Astrocyte (in vitro differentiated cells and primary cell): ENCODE measurements at regions not wholly inside any gene's neighbourhood (a gene's known extent, or its start where the extent isn't known, plus 50 kb on each side); places are given as distances from the start of the nearest gene placed in this dataset.

Experiments
- DNase-seq: peaks from one replicate; pipeline ENCODE4 v3.0.0-alpha.2; 2010; ENCODE audit warnings: low read depth
- FAIRE-seq: peaks from 2 replicates; lab custom pipeline; 2011; peaks lifted over from hg19 to GRCh38; lab: Jason Lieb, UNC
- H2AFZ ChIP-seq: 2 replicates; pipeline ENCODE4 v1.6.0; 2012; ENCODE audit warnings: low read depth, low read length, inconsistent platforms
- H3K27ac ChIP-seq: 2 replicates; pipeline ENCODE4 v1.5.1; 2011; ENCODE audit warnings: low read depth, low read length, inconsistent platforms
- H3K27me3 ChIP-seq: 2 replicates; pipeline ENCODE4 v1.6.0; 2011; ENCODE audit warnings: low read length, inconsistent platforms; ENCODE audit not compliant: insufficient read depth
- H3K36me3 ChIP-seq: 2 replicates; pipeline ENCODE4 v1.5.1; 2011; ENCODE audit warnings: low read length, inconsistent platforms; ENCODE audit not compliant: insufficient read depth
- H3K4me1 ChIP-seq: 2 replicates; pipeline ENCODE4 v1.5.1; 2011; ENCODE audit warnings: low read length, inconsistent platforms; ENCODE audit not compliant: insufficient read depth
- H3K4me2 ChIP-seq: 2 replicates; pipeline ENCODE4 v1.6.0; 2012; ENCODE audit warnings: low read length, inconsistent platforms
- H3K4me3 ChIP-seq: 2 replicates; pipeline ENCODE4 v1.5.1; 2011; ENCODE audit warnings: low read depth, mild to moderate bottlenecking, low read length, inconsistent platforms; ENCODE audit not compliant: insufficient read depth
- H3K79me2 ChIP-seq: 2 replicates; pipeline ENCODE4 v1.6.0; 2012; ENCODE audit warnings: mild to moderate bottlenecking, low read length, inconsistent platforms; ENCODE audit not compliant: insufficient read depth
- H3K9ac ChIP-seq: 2 replicates; pipeline ENCODE4 v1.6.0; 2012; ENCODE audit warnings: mild to moderate bottlenecking, low read length, inconsistent platforms
- H3K9me3 ChIP-seq: 2 replicates; pipeline ENCODE4 v1.5.1; 2012; ENCODE audit warnings: low read depth, mild to moderate bottlenecking, low read length, inconsistent platforms; ENCODE audit not compliant: insufficient read depth
- H4K20me1 ChIP-seq: 2 replicates; pipeline ENCODE4 v1.6.0; 2012; ENCODE audit warnings: low read length, inconsistent platforms; ENCODE audit not compliant: insufficient read depth
- H3K27ac Mint-ChIP-seq: one replicate; pipeline ENCODE4 v1.8.0; 2021; ENCODE audit warnings: mild to moderate bottlenecking, mixed read lengths; ENCODE audit not compliant: unreplicated experiment
- H3K27me3 Mint-ChIP-seq: one replicate; pipeline ENCODE4 v1.8.0; 2021; ENCODE audit warnings: low read depth, mixed read lengths; ENCODE audit not compliant: unreplicated experiment
- H3K36me3 Mint-ChIP-seq: one replicate; pipeline ENCODE4 v1.8.0; 2021; ENCODE audit warnings: low read depth, mixed read lengths; ENCODE audit not compliant: unreplicated experiment
- H3K4me1 Mint-ChIP-seq: one replicate; pipeline ENCODE4 v1.8.0; 2021; ENCODE audit warnings: low read depth, mixed read lengths; ENCODE audit not compliant: unreplicated experiment
- H3K4me3 Mint-ChIP-seq: one replicate; pipeline ENCODE4 v1.8.0; 2021; ENCODE audit warnings: mild to moderate bottlenecking, moderate library complexity, mixed read lengths; ENCODE audit not compliant: unreplicated experiment
- H3K9me3 Mint-ChIP-seq: one replicate; pipeline ENCODE4 v1.8.0; 2021; ENCODE audit warnings: mild to moderate bottlenecking, mixed read lengths; ENCODE audit not compliant: unreplicated experiment
- CTCF ChIP-seq: IDR thresholded peaks from 2 replicates; pipeline ENCODE4 v1.5.1; 2011; ENCODE audit warnings: low read depth, mild to moderate bottlenecking, inconsistent platforms, low read length, moderate library complexity; ENCODE audit not compliant: insufficient read depth
- EZH2 ChIP-seq: IDR thresholded peaks from 2 replicates; pipeline ENCODE4 v1.6.1; 2012; ENCODE audit warnings: mild to moderate bottlenecking, low read length, inconsistent platforms; ENCODE audit not compliant: insufficient read depth

GRCh38 chr3:152945556-152945955 is 110.6 kb downstream of the P2RY1 start:
- no peaks in the 10 kb centered on the region for H3K36me3 ChIP-seq
- Mint-ChIP-seq H3K4me1 (peaks cover 16% of the 10 kb centered on the region), H3K27me3 (no peaks in the 10 kb centered on the region), H3K27ac (no peak overlapping the region), H3K9me3 (no peaks in the 10 kb centered on the region), H3K4me3 (no peak overlapping the region), H3K36me3 (no peaks in the 10 kb centered on the region)
- H3K4me2 ChIP-seq: no peak overlapping the region
- H4K20me1 ChIP-seq: no peaks in the 10 kb centered on the region
- FAIRE-seq: no peak
- H3K79me2 ChIP-seq: no peaks in the 10 kb centered on the region
- H2AFZ ChIP-seq: no peak overlapping the region
- H3K27me3 ChIP-seq: no peaks in the 10 kb centered on the region
- DNase-seq: no peak
- no peak overlapping the region for H3K4me3 ChIP-seq
- no peak overlapping the region for H3K9ac ChIP-seq
- TF ChIP-seq EZH2 (no peak), CTCF (no peak)
- H3K27ac ChIP-seq: no peak overlapping the region
- no peaks in the 10 kb centered on the region for H3K4me1 ChIP-seq
- no peaks in the 10 kb centered on the region for H3K9me3 ChIP-seq

- Mint-ChIP-seq H3K9me3 (no peaks in the 10 kb centered on the region), H3K27ac (no peak overlapping the region), H3K27me3 (no peaks in the 10 kb centered on the region), H3K4me3 (no peak overlapping the region), H3K36me3 (no peaks in the 10 kb centered on the region), H3K4me1 (peaks cover 5% of the 10 kb centered on the region)
- no peaks in the 10 kb centered on the region for H3K9me3 ChIP-seq
- no peak overlapping the region for H3K4me3 ChIP-seq
- H3K9ac ChIP-seq: no peak overlapping the region
- TF ChIP-seq CTCF (no peak), EZH2 (no peak)
- no peak overlapping the region for H2AFZ ChIP-seq
- FAIRE-seq: no peak
- H3K36me3 ChIP-seq: no peaks in the 10 kb centered on the region
- no peaks in the 10 kb centered on the region for H4K20me1 ChIP-seq
- no peaks in the 10 kb centered on the region for H3K4me1 ChIP-seq
- no peaks in the 10 kb centered on the region for H3K79me2 ChIP-seq
- DNase-seq: no peak
- H3K27ac ChIP-seq: no peak overlapping the region
- H3K27me3 ChIP-seq: no peaks in the 10 kb centered on the region
- no peak overlapping the region for H3K4me2 ChIP-seq
Observed at GRCh38 chr3:152957491-152957890, 122.6 kb downstream of the P2RY1 start.

- Mint-ChIP-seq H3K9me3 (no peaks in the 10 kb centered on the region), H3K36me3 (no peaks in the 10 kb centered on the region), H3K27me3 (no peaks in the 10 kb centered on the region), H3K4me1 (peaks cover 5% of the 10 kb centered on the region), H3K4me3 (no peak overlapping the region), H3K27ac (no peak overlapping the region)
- H4K20me1 ChIP-seq: no peaks in the 10 kb centered on the region
- H3K9ac ChIP-seq: no peak overlapping the region
- H3K4me2 ChIP-seq: no peak overlapping the region
- no peak overlapping the region for H3K4me3 ChIP-seq
- FAIRE-seq: no peak
- H3K4me1 ChIP-seq: no peaks in the 10 kb centered on the region
- TF ChIP-seq CTCF (no peak), EZH2 (no peak)
- no peak overlapping the region for H2AFZ ChIP-seq
- no peaks in the 10 kb centered on the region for H3K9me3 ChIP-seq
- no peak for DNase-seq
- H3K36me3 ChIP-seq: no peaks in the 10 kb centered on the region
- no peaks in the 10 kb centered on the region for H3K27me3 ChIP-seq
- H3K79me2 ChIP-seq: no peaks in the 10 kb centered on the region
- H3K27ac ChIP-seq: no peak overlapping the region
Observed at GRCh38 chr3:152959307-152959706, 124.4 kb downstream of the P2RY1 start.
